Fibroblast of lung (primary cell): ENCODE measurements at regions not wholly inside any gene's neighbourhood (a gene's known extent, or its start where the extent isn't known, plus 50 kb on each side); places are given as distances from the start of the nearest gene placed in this dataset.
A peak's percentile ranks its signal among the peaks of the same experiment; 100 is the strongest.

Experiments used
- DNase-seq, 2 donors: peaks; one replicate each; pipeline versions ENCODE4 v3.0.0 to v3.0.0-alpha.2; 2010; ENCODE audit warnings: low read depth in 2 of 2
- H2AFZ ChIP-seq: 2 replicates; pipeline ENCODE4 v1.5.1; 2012; ENCODE audit warnings: low read length, control low read depth, inconsistent platforms
- H3K27ac ChIP-seq: 2 replicates; pipeline ENCODE4 v1.5.1; 2011; ENCODE audit warnings: low read length, control low read depth; ENCODE audit not compliant: insufficient read depth
- H3K27me3 ChIP-seq: 2 replicates; pipeline ENCODE4 v1.5.1; 2011; ENCODE audit warnings: mild to moderate bottlenecking, low read length; ENCODE audit not compliant: control insufficient read depth, insufficient read depth
- H3K36me3 ChIP-seq: 2 replicates; pipeline ENCODE4 v1.5.1; 2011; ENCODE audit warnings: low read length; ENCODE audit not compliant: control insufficient read depth, insufficient read depth
- H3K4me1 ChIP-seq: 2 replicates; pipeline ENCODE4 v1.5.1; 2011; ENCODE audit warnings: low read length; ENCODE audit not compliant: control insufficient read depth, insufficient read depth; ENCODE audit errors: extremely low read depth
- H3K4me2 ChIP-seq: 2 replicates; pipeline ENCODE4 v1.5.1; 2011; ENCODE audit warnings: low read length, control low read depth; ENCODE audit not compliant: insufficient read depth; ENCODE audit errors: extremely low read depth
- H3K4me3 ChIP-seq, 4 experiments: fragments of 200-600 bp in 1 of 4; sonication (generic) in 1 of 4; replicated peaks in 1 of 4; 2 replicates each; pipeline ENCODE4 v1.5.1; 2011 to 2016; ENCODE audit warnings: low read length in 4 of 4, low read depth in 3 of 4, mild to moderate bottlenecking in 3 of 4, control low read depth in 2 of 4, inconsistent platforms in 1 of 4, mixed read lengths in 1 of 4; ENCODE audit not compliant: insufficient read depth in 1 of 4; ENCODE audit errors: control extremely low read depth in 1 of 4
- H3K79me2 ChIP-seq: 2 replicates; pipeline ENCODE4 v1.5.1; 2012; ENCODE audit warnings: mild to moderate bottlenecking, low read length, inconsistent platforms; ENCODE audit not compliant: control insufficient read depth, insufficient read depth
- H3K9ac ChIP-seq: 2 replicates; pipeline ENCODE4 v1.5.1; 2011; ENCODE audit warnings: mild to moderate bottlenecking, low read length, control low read depth; ENCODE audit not compliant: insufficient read depth
- H3K9me3 ChIP-seq: 2 replicates; pipeline ENCODE4 v1.5.1; 2012; ENCODE audit warnings: low read depth, low read length; ENCODE audit not compliant: control insufficient read depth, insufficient read depth
- H4K20me1 ChIP-seq: 2 replicates; pipeline ENCODE4 v1.5.1; 2011; ENCODE audit warnings: low read length; ENCODE audit not compliant: control insufficient read depth, insufficient read depth; ENCODE audit errors: extremely low read depth
- CTCF ChIP-seq, 2 donors: IDR thresholded peaks in 1 of 2; conservative IDR thresholded peaks in 1 of 2; 1 replicate in 1 of 2; 2 replicates in 1 of 2; pipeline ENCODE4 v1.5.1; 2011 to 2012; ENCODE audit warnings: low read length in 2 of 2, control low read depth in 1 of 2, inconsistent platforms in 1 of 2, low read depth in 1 of 2, mild to moderate bottlenecking in 1 of 2
- EZH2 ChIP-seq: IDR thresholded peaks from 2 replicates; pipeline ENCODE4 v1.5.1; 2012; ENCODE audit warnings: low read length, control low read depth, mild to moderate bottlenecking; ENCODE audit errors: missing control alignments

- no peak for TF ChIP-seq EZH2
- TF ChIP-seq CTCF (conservative IDR thresholded peaks at IDR 0.05 in 1 of 2, IDR thresholded peaks at IDR 0.05 in 1 of 2; ENCODE audit: low read depth in 1 of 2, low read length in 2 of 2): no peak
- no peak overlapping the region for H3K9ac ChIP-seq
- H3K79me2 ChIP-seq: no peaks in the 10 kb centered on the region
- no peaks in the 10 kb centered on the region for H3K27me3 ChIP-seq
- peak; percentile 28 to 35 for DNase-seq
- no peaks in the 10 kb centered on the region for H4K20me1 ChIP-seq
- no peak overlapping the region for H3K4me2 ChIP-seq
- no peak overlapping the region for H3K4me3 ChIP-seq
- no peaks in the 10 kb centered on the region for H3K9me3 ChIP-seq
- no peak overlapping the region for H3K27ac ChIP-seq
- H2AFZ ChIP-seq: no peak overlapping the region
- H3K36me3 ChIP-seq: no peaks in the 10 kb centered on the region
- no peaks in the 10 kb centered on the region for H3K4me1 ChIP-seq
Observed at GRCh38 chr5:104569621-104570020, 1007.0 kb upstream of the NUDT12 start.

GRCh38 chr5:104564530-104564929, 1001.9 kb upstream of the NUDT12 start:
- Histone ChIP-seq H3K4me3 (no peak overlapping the region), H2AFZ (no peak overlapping the region), H3K9me3 (no peaks in the 10 kb centered on the region), H3K79me2 (no peaks in the 10 kb centered on the region), H3K27me3 (no peaks in the 10 kb centered on the region), H3K4me1 (no peaks in the 10 kb centered on the region), H3K36me3 (no peaks in the 10 kb centered on the region), H3K27ac (no peak overlapping the region), H4K20me1 (no peaks in the 10 kb centered on the region), H3K9ac (no peak overlapping the region), H3K4me2 (no peak overlapping the region)
- no peak for DNase-seq
- TF ChIP-seq CTCF (conservative IDR thresholded peaks at IDR 0.05 in 1 of 2, IDR thresholded peaks at IDR 0.05 in 1 of 2; ENCODE audit: low read depth in 1 of 2, low read length in 2 of 2) (no peak), EZH2 (no peak)

GRCh38 chr5:104556957-104557356, 994.4 kb upstream of the NUDT12 start:
- Histone ChIP-seq H3K9ac (no peak overlapping the region), H3K4me1 (no peaks in the 10 kb centered on the region), H3K79me2 (no peaks in the 10 kb centered on the region), H3K9me3 (no peaks in the 10 kb centered on the region), H2AFZ (no peak overlapping the region), H3K27me3 (no peaks in the 10 kb centered on the region), H4K20me1 (no peaks in the 10 kb centered on the region), H3K4me3 (no peak overlapping the region), H3K36me3 (no peaks in the 10 kb centered on the region), H3K4me2 (no peak overlapping the region), H3K27ac (no peak overlapping the region)
- no peak for DNase-seq
- TF ChIP-seq CTCF (conservative IDR thresholded peaks at IDR 0.05 in 1 of 2, IDR thresholded peaks at IDR 0.05 in 1 of 2; ENCODE audit: low read depth in 1 of 2, low read length in 2 of 2) (no peak), EZH2 (no peak)
